ENCODE measurements at regions not wholly inside any gene's neighbourhood (a gene's known extent, or its start where the extent isn't known, plus 50 kb on each side); places are given as distances from the start of the nearest gene placed in this dataset.

- no peak for DNase-seq
- H3K9me3 ChIP-seq = no peaks in the 10 kb centered on the region
- no peaks in the 10 kb centered on the region for H3K36me3 ChIP-seq
- peaks cover 3% of the 10 kb centered on the region for H3K27me3 ChIP-seq
- H3K4me3 ChIP-seq = no peak overlapping the region
Observed at GRCh38 chr5:50958852-50959457, 292.5 kb downstream of the PARP8 start.

- peaks cover 3% of the 10 kb centered on the region for H3K27me3 ChIP-seq
Observed at GRCh38 chr5:50962934-50963872, 296.8 kb downstream of the PARP8 start.

GRCh38 chr5:50963971-50964745 lies 297.7 kb downstream of the PARP8 start:
- Histone ChIP-seq H3K9me3 (no peaks in the 10 kb centered on the region), H3K36me3 (no peaks in the 10 kb centered on the region), H3K27me3 (peaks cover 3% of the 10 kb centered on the region), H3K4me3 (no peak overlapping the region)
- no peak for DNase-seq

More at GRCh38 chr5:50962934-50963872, 296.8 kb downstream of the PARP8 start:
- Histone ChIP-seq H3K4me3 (peak overlapping the region; percentile 44), H3K36me3 (no peaks in the 10 kb centered on the region), H3K9me3 (no peaks in the 10 kb centered on the region)
- DNase-seq = peak; percentile 50

- Histone ChIP-seq H3K9me3 (no peaks in the 10 kb centered on the region), H3K4me3 (no peak overlapping the region), H3K27me3 (peaks cover 3% of the 10 kb centered on the region; the same call in 1 of the 2 replicates), H3K36me3 (no peaks in the 10 kb centered on the region)
- DNase-seq = no peak
Observed at GRCh38 chr5:50964746-50965653, 298.6 kb downstream of the PARP8 start.

GRCh38 chr5:50965654-50966375 lies 299.4 kb downstream of the PARP8 start:
- H3K4me3 ChIP-seq = no peak overlapping the region
- peaks cover 3% of the 10 kb centered on the region; the same call in 1 of the 2 replicates for H3K27me3 ChIP-seq
- H3K9me3 ChIP-seq = no peaks in the 10 kb centered on the region
- no peak for DNase-seq
- H3K36me3 ChIP-seq = no peaks in the 10 kb centered on the region

- Histone ChIP-seq H3K27me3 (peaks cover 3% of the 10 kb centered on the region; the same call in 1 of the 2 replicates), H3K9me3 (no peaks in the 10 kb centered on the region), H3K36me3 (no peaks in the 10 kb centered on the region), H3K4me3 (peak overlapping the region; percentile 44)
- no peak for DNase-seq
Observed at GRCh38 chr5:50967009-50967562, 300.6 kb downstream of the PARP8 start.

GRCh38 chr5:50967563-50968355 lies 301.3 kb downstream of the PARP8 start:
- H3K36me3 ChIP-seq = no peaks in the 10 kb centered on the region
- DNase-seq = peak; percentile 24

GRCh38 chr5:50968356-50969149 lies 302.1 kb downstream of the PARP8 start:
- no peak for DNase-seq
- peak overlapping the region; percentile 44; the same call in 1 of the 2 replicates for H3K4me3 ChIP-seq
- H3K36me3 ChIP-seq = no peaks in the 10 kb centered on the region
- no peaks in the 10 kb centered on the region for H3K27me3 ChIP-seq
- H3K9me3 ChIP-seq = no peaks in the 10 kb centered on the region

More at GRCh38 chr5:50967563-50968355, 301.3 kb downstream of the PARP8 start:
- H3K27me3 ChIP-seq = peaks cover 3% of the 10 kb centered on the region; the same call in 1 of the 2 replicates
- H3K4me3 ChIP-seq = peak overlapping the region; percentile 44
- H3K9me3 ChIP-seq = no peaks in the 10 kb centered on the region

- Histone ChIP-seq H3K4me3 (peak overlapping the region; percentile 44; the same call in 1 of the 2 replicates), H3K27me3 (no peaks in the 10 kb centered on the region), H3K9me3 (no peaks in the 10 kb centered on the region), H3K36me3 (no peaks in the 10 kb centered on the region)
- no peak for DNase-seq
Observed at GRCh38 chr5:50969151-50970031, 303.0 kb downstream of the PARP8 start.

GRCh38 chr5:50975840-50976239 lies 309.4 kb downstream of the PARP8 start:
- Histone ChIP-seq H3K27me3 (no peaks in the 10 kb centered on the region), H3K36me3 (no peaks in the 10 kb centered on the region), H3K4me3 (no peak overlapping the region), H3K9me3 (no peaks in the 10 kb centered on the region)
- DNase-seq = no peak

GRCh38 chr5:50978924-50979323 lies 312.5 kb downstream of the PARP8 start:
- no peaks in the 10 kb centered on the region for H3K27me3 ChIP-seq
- H3K4me3 ChIP-seq = no peak overlapping the region
- no peaks in the 10 kb centered on the region for H3K9me3 ChIP-seq
- no peak for DNase-seq
- H3K36me3 ChIP-seq = no peaks in the 10 kb centered on the region

GRCh38 chr5:50984640-50985039 lies 318.2 kb downstream of the PARP8 start:
- H3K27me3 ChIP-seq = no peaks in the 10 kb centered on the region

More at GRCh38 chr5:50984640-50985039, 318.2 kb downstream of the PARP8 start:
- no peaks in the 10 kb centered on the region; the same call in 1 of the 2 replicates for H3K9me3 ChIP-seq
- H3K36me3 ChIP-seq = no peaks in the 10 kb centered on the region
- no peak overlapping the region for H3K4me3 ChIP-seq
- DNase-seq = no peak
